B cell (primary cell): ENCODE measurements at regions not wholly inside any gene's neighbourhood (a gene's known extent, or its start where the extent isn't known, plus 50 kb on each side); places are given as distances from the start of the nearest gene placed in this dataset.

ENCODE experiments used
- ATAC-seq: fragments of 200-7000 bp; cut with Tn5 transposase; one replicate; pipeline ENCODE4 v1.10.0; 2021; ENCODE audit warnings: low read depth, mild to moderate bottlenecking, moderate number of reproducible peaks, moderate library complexity
- CTCF ChIA-PET: fragments of 350-600 bp; sonication (Branson Sonifier 250); formaldehyde crosslinking; loops from one replicate; lab custom pipeline; 2021; ENCODE audit warnings: antibody characterized with exemption, inconsistent platforms; lab: Charles Lee
- POLR2A ChIA-PET: fragments of 350-600 bp; sonication (Branson Sonifier 250); formaldehyde crosslinking; loops from one replicate; lab custom pipeline; 2021; ENCODE audit warnings: antibody characterized with exemption; lab: Charles Lee
- DNase-seq: peaks from one replicate; pipeline ENCODE4 v3.0.0; 2013
- H2AFZ ChIP-seq: 2 replicates; pipeline ENCODE4 v1.6.1; 2012; ENCODE audit warnings: mild to moderate bottlenecking, low read depth, low read length; ENCODE audit not compliant: insufficient read depth, poor library complexity, severe bottlenecking
- H3K27ac ChIP-seq, 2 donors: 1 replicate in 1 of 2; 2 replicates in 1 of 2; pipeline ENCODE4 v1.5.1; 2012 to 2013; ENCODE audit warnings: low read length in 2 of 2, mild to moderate bottlenecking in 2 of 2, moderate library complexity in 1 of 2
- H3K27me3 ChIP-seq, 4 experiments: fragments of 200-600 bp in 1 of 4; sonication (generic) in 1 of 4; replicated peaks in 1 of 4; 1 replicate in 2 of 4; 2 replicates in 2 of 4; pipeline versions ENCODE4 v1.6.1 to v1.7.0; 2013 to 2016; ENCODE audit warnings: low read length in 3 of 4, mild to moderate bottlenecking in 2 of 4, mixed read lengths in 1 of 4, moderate library complexity in 1 of 4; ENCODE audit not compliant: insufficient read depth in 4 of 4, control insufficient read depth in 3 of 4; ENCODE audit errors: control extremely low read depth in 1 of 4
- H3K36me3 ChIP-seq, 2 experiments: replicated peaks in 1 of 2; 1 replicate in 1 of 2; 2 replicates in 1 of 2; pipeline versions ENCODE4 v1.6.1 to v1.7.1; 2013; ENCODE audit warnings: low read length in 1 of 2; ENCODE audit not compliant: insufficient read depth in 2 of 2, control insufficient read depth in 1 of 2; ENCODE audit errors: control extremely low read depth in 1 of 2, extremely low read depth in 1 of 2
- H3K4me1 ChIP-seq, 2 donors: fragments of 200-600 bp in 1 of 2; sonication (generic) in 1 of 2; 1 replicate in 1 of 2; 2 replicates in 1 of 2; pipeline versions ENCODE4 v1.5.1 to v1.6.1; 2013 to 2017; ENCODE audit warnings: low read length in 2 of 2; ENCODE audit not compliant: control insufficient read depth in 2 of 2, insufficient read depth in 2 of 2
- H3K4me2 ChIP-seq: replicated peaks from 2 replicates; pipeline ENCODE3; 2012; ENCODE audit warnings: mild to moderate bottlenecking, low read depth, low read length; ENCODE audit not compliant: poor library complexity, severe bottlenecking
- H3K4me3 ChIP-seq, 5 experiments: fragments of 200-600 bp in 1 of 5; sonication (generic) in 1 of 5; 1 replicate in 3 of 5; 2 replicates in 2 of 5; pipeline versions ENCODE4 v1.5.1 to v1.7.0; 2011 to 2016; ENCODE audit warnings: low read length in 4 of 5, mild to moderate bottlenecking in 4 of 5, low read depth in 2 of 5, control low read depth in 1 of 5, moderate library complexity in 1 of 5; ENCODE audit not compliant: insufficient read depth in 1 of 5; ENCODE audit errors: control extremely low read depth in 1 of 5, extremely low read depth in 1 of 5
- H3K79me2 ChIP-seq: fragments of 200-600 bp; sonication (generic); one replicate; pipeline ENCODE4 v1.6.0; 2016; ENCODE audit warnings: low read length; ENCODE audit not compliant: control insufficient read depth, insufficient read depth
- H3K9ac ChIP-seq: fragments of 200-600 bp; sonication (generic); 2 replicates; pipeline ENCODE4 v1.6.1; 2017; ENCODE audit warnings: mild to moderate bottlenecking, low read length, moderate library complexity
- H3K9me3 ChIP-seq, 3 donors: one replicate each; pipeline versions ENCODE4 v1.6.1 to v1.7.1; 2013; ENCODE audit warnings: low read length in 2 of 3; ENCODE audit not compliant: control insufficient read depth in 2 of 3, insufficient read depth in 1 of 3; ENCODE audit errors: control extremely low read depth in 1 of 3
- H4K20me1 ChIP-seq: 2 replicates; pipeline ENCODE4 v1.6.0; 2012; ENCODE audit warnings: mild to moderate bottlenecking, low read length; ENCODE audit not compliant: insufficient read depth, control insufficient read depth, poor library complexity, severe bottlenecking
- H3K27ac Mint-ChIP-seq: one replicate; pipeline ENCODE4 v1.8.0; 2021; ENCODE audit warnings: mixed read lengths
- H3K27me3 Mint-ChIP-seq: one replicate; pipeline ENCODE4 v1.8.0; 2021; ENCODE audit warnings: mixed read lengths
- H3K4me1 Mint-ChIP-seq: one replicate; pipeline ENCODE4 v1.8.0; 2021; ENCODE audit warnings: mixed read lengths
- H3K4me3 Mint-ChIP-seq: one replicate; pipeline ENCODE4 v1.8.0; 2021; ENCODE audit warnings: mixed read lengths
- H3K9me3 Mint-ChIP-seq: one replicate; pipeline ENCODE4 v1.8.0; 2022; ENCODE audit warnings: mixed read lengths; ENCODE audit not compliant: insufficient read depth
- CTCF ChIP-seq: fragments of 200-600 bp; IDR thresholded peaks from one replicate; pipeline ENCODE4 v1.8.0; 2022; ENCODE audit warnings: antibody characterized with exemption, mild to moderate bottlenecking
- EZH2 ChIP-seq: IDR thresholded peaks from 2 replicates; pipeline ENCODE4 v1.6.1; 2012; ENCODE audit warnings: borderline replicate concordance, low read depth, mild to moderate bottlenecking, moderate library complexity, low read length; ENCODE audit not compliant: insufficient read depth, poor library complexity, severe bottlenecking
- WGBS: methylation state at CpG from one replicate; pipeline ENCODE4 v1.1.5; 2013; ENCODE audit warnings: missing lambda C conversion rate; ENCODE audit not compliant: insufficient coverage; 5-methylcytosine and 5-hydroxymethylcytosine counted together
- intact Hi-C: fragments of 100-400 bp; cut with micrococcal nuclease; formaldehyde crosslinking; loops from one replicate; pipeline ENCODE4 v1.10.0; 2022

- no peaks in the 10 kb centered on the region for H3K9me3 Mint-ChIP-seq
- POLR2A ChIA-PET = no interaction called here
Observed at GRCh38 chr13:100892981-100893380, 218.4 kb upstream of the TMTC4 start.

GRCh38 chr13:100890645-100891044 lies 216.1 kb upstream of the TMTC4 start:
- Histone ChIP-seq H3K9ac (no peak overlapping the region), H3K27me3 (no peaks in the 10 kb centered on the region), H2AFZ (no peak overlapping the region), H3K79me2 (no peaks in the 10 kb centered on the region), H3K36me3 (no peaks in the 10 kb centered on the region), H3K4me1 (no peaks in the 10 kb centered on the region), H3K4me3 (no peak overlapping the region), H4K20me1 (no peaks in the 10 kb centered on the region), H3K27ac (no peak overlapping the region), H3K9me3 (no peaks in the 10 kb centered on the region), H3K4me2 (no peak overlapping the region)
- ChIA-PET CTCF (no interaction called here), POLR2A (no interaction called here)
- no peak overlapping the region for H3K27ac Mint-ChIP-seq
- no peaks in the 10 kb centered on the region for H3K4me1 Mint-ChIP-seq
- no peaks in the 10 kb centered on the region for H3K27me3 Mint-ChIP-seq
- no peaks in the 10 kb centered on the region for H3K9me3 Mint-ChIP-seq
- DNase-seq (no peak), ATAC-seq (no peak)
- no CpG with 5 or more reads among the region's 3 CpGs for WGBS
- intact Hi-C loops = no loop called here
- TF ChIP-seq CTCF = no peak
- H3K4me3 Mint-ChIP-seq = no peak overlapping the region

More at GRCh38 chr13:100892981-100893380, 218.4 kb upstream of the TMTC4 start:
- Histone ChIP-seq H3K79me2 (no peaks in the 10 kb centered on the region), H3K27me3 (no peaks in the 10 kb centered on the region), H3K36me3 (no peaks in the 10 kb centered on the region), H2AFZ (no peak overlapping the region), H3K9ac (no peak overlapping the region), H3K4me2 (no peak overlapping the region), H3K4me3 (no peak overlapping the region), H3K9me3 (no peaks in the 10 kb centered on the region), H3K4me1 (no peaks in the 10 kb centered on the region), H4K20me1 (no peaks in the 10 kb centered on the region), H3K27ac (no peak overlapping the region)
- ATAC-seq (no peak), DNase-seq (no peak)
- Mint-ChIP-seq H3K4me1 (no peaks in the 10 kb centered on the region), H3K27ac (no peak overlapping the region), H3K27me3 (no peaks in the 10 kb centered on the region), H3K4me3 (no peak overlapping the region)
- 83% methylated on average over 1 of the region's 2 CpGs for WGBS
- TF ChIP-seq EZH2 (no peak), CTCF (no peak)
- CTCF ChIA-PET = no interaction called here
- intact Hi-C loops = no loop called here
